ENCODE measurements at regions not wholly inside any gene's neighbourhood (a gene's known extent, or its start where the extent isn't known, plus 50 kb on each side); places are given as distances from the start of the nearest gene placed in this dataset.

DNA sequence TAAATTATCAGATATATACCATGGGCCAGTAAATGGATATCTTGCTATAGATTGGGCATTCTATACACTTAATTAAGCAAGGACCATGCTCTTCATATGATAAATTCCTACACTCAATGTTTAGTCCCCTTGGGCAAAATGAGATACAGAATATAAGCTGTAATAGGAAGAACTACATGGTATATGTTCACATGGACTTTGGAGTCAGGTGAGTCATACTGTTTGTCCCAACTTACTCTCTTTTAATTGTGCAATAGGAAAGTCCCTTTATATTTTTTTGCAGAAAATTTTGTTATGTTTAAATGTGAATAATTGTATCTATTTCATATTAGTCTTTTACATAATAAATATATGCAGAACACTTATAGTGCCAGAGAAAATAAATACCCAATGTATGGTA is 820.2 kb upstream of the ADAMTS5 start:
- Histone ChIP-seq H3K4me1 (no peaks in the 10 kb centered on the region), H3K4me3 (no peak overlapping the region), H3K9me3 (replicated peaks) (peaks cover 21% of the 10 kb centered on the region), H3K27me3 (ENCODE audit: low read depth) (no peaks in the 10 kb centered on the region), H3K27ac (replicated peaks) (no peak overlapping the region), H3K36me3 (no peaks in the 10 kb centered on the region)
- no peak for DNase-seq
- TF ChIP-seq, protein P1, sequence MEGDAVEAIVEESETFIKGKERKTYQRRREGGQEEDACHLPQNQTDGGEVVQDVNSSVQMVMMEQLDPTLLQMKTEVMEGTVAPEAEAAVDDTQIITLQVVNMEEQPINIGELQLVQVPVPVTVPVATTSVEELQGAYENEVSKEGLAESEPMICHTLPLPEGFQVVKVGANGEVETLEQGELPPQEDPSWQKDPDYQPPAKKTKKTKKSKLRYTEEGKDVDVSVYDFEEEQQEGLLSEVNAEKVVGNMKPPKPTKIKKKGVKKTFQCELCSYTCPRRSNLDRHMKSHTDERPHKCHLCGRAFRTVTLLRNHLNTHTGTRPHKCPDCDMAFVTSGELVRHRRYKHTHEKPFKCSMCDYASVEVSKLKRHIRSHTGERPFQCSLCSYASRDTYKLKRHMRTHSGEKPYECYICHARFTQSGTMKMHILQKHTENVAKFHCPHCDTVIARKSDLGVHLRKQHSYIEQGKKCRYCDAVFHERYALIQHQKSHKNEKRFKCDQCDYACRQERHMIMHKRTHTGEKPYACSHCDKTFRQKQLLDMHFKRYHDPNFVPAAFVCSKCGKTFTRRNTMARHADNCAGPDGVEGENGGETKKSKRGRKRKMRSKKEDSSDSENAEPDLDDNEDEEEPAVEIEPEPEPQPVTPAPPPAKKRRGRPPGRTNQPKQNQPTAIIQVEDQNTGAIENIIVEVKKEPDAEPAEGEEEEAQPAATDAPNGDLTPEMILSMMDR (IDR thresholded peaks at IDR 0.05; ENCODE audit: borderline replicate concordance) = no peak
- intact Hi-C loops (cut with micrococcal nuclease) = no loop called here

DNA sequence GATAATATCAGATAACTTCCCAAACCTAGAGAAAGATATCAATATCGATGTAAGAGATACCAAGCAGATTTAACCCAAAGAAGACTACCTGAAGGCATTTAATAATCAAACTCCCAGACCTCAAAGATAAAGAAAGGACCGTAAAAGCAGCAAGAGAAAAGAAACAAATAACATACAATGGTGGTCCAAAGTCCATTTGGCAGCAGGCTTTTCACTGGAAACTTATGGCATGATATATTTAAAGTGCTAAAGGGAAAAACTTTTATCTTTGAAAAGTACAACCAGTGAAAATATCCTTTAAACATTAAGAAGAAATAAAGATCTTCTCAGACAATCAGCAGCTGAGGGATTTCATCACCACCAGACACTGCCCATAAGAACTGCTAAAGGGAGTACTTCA is 812.7 kb upstream of the ADAMTS5 start:
- DNase-seq = no peak
- Histone ChIP-seq H3K4me3 (no peak overlapping the region), H3K9me3 (replicated peaks) (peaks cover 9% of the 10 kb centered on the region), H3K4me1 (no peaks in the 10 kb centered on the region), H3K27me3 (ENCODE audit: low read depth) (no peaks in the 10 kb centered on the region), H3K27ac (replicated peaks) (no peak overlapping the region), H3K36me3 (no peaks in the 10 kb centered on the region)
- intact Hi-C loops (cut with micrococcal nuclease) = no loop called here
- TF ChIP-seq, protein P1 (IDR thresholded peaks at IDR 0.05; ENCODE audit: borderline replicate concordance) = no peak

DNA sequence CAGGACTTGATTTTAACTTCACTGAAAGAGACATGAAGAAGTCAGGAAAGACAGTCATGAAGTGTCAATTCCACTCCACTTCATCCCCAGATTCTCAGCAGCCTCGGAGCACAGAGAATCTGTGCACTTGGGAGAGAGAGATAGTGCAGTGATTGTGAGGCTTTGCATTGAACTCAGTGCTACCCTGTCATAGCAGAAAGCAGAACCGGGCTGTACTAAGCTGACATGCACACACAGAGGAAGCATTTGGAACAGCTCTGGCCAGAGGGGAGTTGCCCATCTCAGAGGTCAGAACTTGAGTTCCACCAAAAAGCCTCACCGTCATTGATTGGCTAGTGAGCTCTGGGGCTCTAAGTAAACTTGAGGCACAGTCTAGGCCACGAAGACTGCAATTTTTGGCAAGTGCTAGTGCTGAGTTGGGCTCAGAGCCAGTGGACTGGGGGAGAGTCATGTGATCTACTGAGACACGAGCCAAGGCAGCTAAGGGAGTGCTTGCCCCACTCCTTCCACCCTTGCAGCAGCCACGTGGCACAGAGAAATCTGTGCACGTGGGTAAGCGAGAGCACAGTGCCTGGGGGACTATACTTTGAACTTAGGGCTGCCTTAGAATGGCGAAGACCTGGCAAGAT is 810.2 kb upstream of the ADAMTS5 start:
- H3K9me3 ChIP-seq (replicated peaks) = no peaks in the 10 kb centered on the region
- H3K4me1 ChIP-seq = peaks cover 15% of the 10 kb centered on the region
- TF ChIP-seq, protein P1 (IDR thresholded peaks at IDR 0.05; ENCODE audit: borderline replicate concordance) = no peak
- no peaks in the 10 kb centered on the region for H3K36me3 ChIP-seq
- DNase-seq = peak; percentile 25
- intact Hi-C loops (cut with micrococcal nuclease) = no loop called here
- H3K27ac ChIP-seq (replicated peaks) = no peak overlapping the region
- H3K4me3 ChIP-seq = no peak overlapping the region
- H3K27me3 ChIP-seq (ENCODE audit: low read depth) = no peaks in the 10 kb centered on the region

DNA sequence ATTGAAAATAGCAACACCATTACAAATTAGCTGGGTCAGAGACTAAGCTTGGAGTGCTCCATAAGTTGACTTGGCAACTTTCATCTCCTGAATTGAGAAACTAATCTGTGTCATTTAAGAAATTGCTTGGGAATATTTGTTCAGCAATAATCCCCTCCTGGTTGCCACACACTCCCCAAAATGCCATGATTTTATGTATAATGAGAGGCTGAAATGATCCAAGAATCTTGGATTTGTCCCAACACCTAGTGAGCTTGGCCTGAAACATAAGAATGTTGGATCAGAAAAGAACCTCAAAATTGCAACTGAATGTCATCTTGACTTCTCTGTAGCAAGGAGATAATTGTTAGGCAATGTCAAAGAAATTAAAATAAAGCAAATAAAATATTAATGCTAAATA is 805.9 kb upstream of the ADAMTS5 start:
- Histone ChIP-seq H3K27me3 (ENCODE audit: low read depth) (no peaks in the 10 kb centered on the region), H3K4me3 (no peak overlapping the region), H3K9me3 (replicated peaks) (no peaks in the 10 kb centered on the region), H3K36me3 (no peaks in the 10 kb centered on the region), H3K27ac (replicated peaks) (peak overlapping the region; percentile 73), H3K4me1 (peaks cover 33% of the 10 kb centered on the region)
- no peak for DNase-seq
- intact Hi-C loops (cut with micrococcal nuclease) = no loop called here
- TF ChIP-seq, protein P1 (IDR thresholded peaks at IDR 0.05; ENCODE audit: borderline replicate concordance) = no peak

DNA sequence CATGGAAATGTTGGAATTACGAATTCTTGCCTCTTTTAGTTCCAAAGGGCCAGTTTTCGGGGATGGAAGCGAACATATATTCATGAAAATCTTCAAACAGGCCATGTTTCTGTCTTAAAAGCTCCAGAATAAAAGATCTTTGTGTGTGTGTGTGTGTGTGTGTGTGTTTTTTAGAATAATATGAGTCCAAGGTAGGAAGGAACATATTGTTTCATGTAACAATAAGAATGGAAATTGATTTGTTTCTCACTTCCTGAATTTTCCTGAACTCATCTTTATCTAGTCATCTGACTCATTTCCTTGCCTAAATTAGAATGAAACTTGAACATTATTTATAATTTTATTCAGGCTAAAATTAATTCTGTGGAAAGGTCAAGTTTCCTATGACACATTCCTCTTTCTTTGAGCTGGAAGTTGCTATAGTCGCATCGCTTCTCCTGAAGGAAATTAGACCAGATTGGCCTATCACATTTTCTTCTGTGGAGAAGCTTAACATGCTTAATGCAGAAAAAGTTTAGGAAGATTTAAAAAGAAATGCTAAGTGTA is 805.1 kb upstream of the ADAMTS5 start:
- Histone ChIP-seq H3K9me3 (replicated peaks) (peaks cover 3% of the 10 kb centered on the region), H3K27ac (replicated peaks) (peak overlapping the region; percentile 73), H3K36me3 (no peaks in the 10 kb centered on the region), H3K4me3 (no peak overlapping the region), H3K4me1 (peaks cover 33% of the 10 kb centered on the region), H3K27me3 (ENCODE audit: low read depth) (no peaks in the 10 kb centered on the region)
- intact Hi-C loops (cut with micrococcal nuclease) = no loop called here
- no peak for DNase-seq
- TF ChIP-seq, protein P1 (IDR thresholded peaks at IDR 0.05; ENCODE audit: borderline replicate concordance) = no peak

All from left ventricle myocardium inferior (tissue), 1 donor.